ENCODE measurements at regions not wholly inside any gene's neighbourhood (a gene's known extent, or its start where the extent isn't known, plus 50 kb on each side); places are given as distances from the start of the nearest gene placed in this dataset.

DNA sequence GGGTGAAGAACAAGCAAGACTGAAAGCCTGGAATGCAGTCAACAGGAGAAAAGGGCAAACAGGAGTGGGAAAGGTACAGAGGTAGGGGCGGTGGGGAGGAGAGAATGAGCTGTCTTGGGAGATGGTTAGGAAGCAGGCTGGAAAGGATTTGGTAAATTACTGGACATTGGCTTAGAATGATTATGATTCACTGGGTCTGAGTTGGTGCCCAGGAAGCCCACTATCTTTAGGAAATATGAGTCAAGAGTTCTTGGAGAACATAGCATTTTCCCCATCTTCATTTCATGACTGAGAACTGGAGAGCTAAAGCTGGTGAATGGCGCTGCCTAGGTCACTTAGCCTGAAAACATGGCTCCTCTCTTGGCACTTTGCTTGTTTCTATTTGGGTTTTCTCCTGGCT is 74.7 kb upstream of the C3orf80 start:
- H3K56ac ChIP-seq (replicated peaks; ENCODE audit: insufficient read length, low read depth, low read length) = no peak overlapping the region
- H2BK120ac ChIP-seq (replicated peaks; ENCODE audit: low read depth, low read length) = no peak overlapping the region
- no peak overlapping the region for H2BK20ac ChIP-seq (ENCODE audit: low read length)
- no peak overlapping the region for H3K4ac ChIP-seq (replicated peaks; ENCODE audit: insufficient read length, low read depth, low read length)
- 0 out of 2 replicates have a peak overlapping the region, but pooled peaks have one; percentile 6 for H2AFZ ChIP-seq (ENCODE audit: low read length)
- ChIA-PET POLR2A (ENCODE audit: partially characterized antibody) (interaction anchor here (1.7 kb wide), 1 partner anchor 17 kb away, joined by 3 read pairs; no protein-coding TSS in a partner anchor), CTCF (ENCODE audit: partially characterized antibody) (no interaction called here)
- H3K18ac ChIP-seq (ENCODE audit: extremely low read depth, low read length) = no peak overlapping the region
- no peaks in the 10 kb centered on the region for H3K36me3 ChIP-seq (ENCODE audit: control insufficient read depth in 2 of 4, insufficient read depth in 4 of 4, low read length in 3 of 4)
- no peaks in the 10 kb centered on the region for H3K79me2 ChIP-seq (ENCODE audit: control insufficient read depth in 1 of 2, insufficient read depth in 2 of 2, low read length in 2 of 2)
- H3K23ac ChIP-seq (ENCODE audit: insufficient read length) = no peak overlapping the region
- 85% methylated on average over 2 of the region's 2 CpGs; no CpG with 5 or more reads in 1 of the 2 experiments for WGBS, 2 experiments (ENCODE audit: extremely low coverage in 1 of 2, insufficient coverage in 1 of 2, insufficient read length in 1 of 2, insufficient replicate concordance in 2 of 2, low coverage in 1 of 2, low lambda C conversion rate in 2 of 2, missing lambda C conversion rate in 1 of 2)
- no peak overlapping the region for H3K9ac ChIP-seq (replicated peaks in 1 of 4; ENCODE audit: extremely low read depth in 1 of 4, low read depth in 3 of 4, low read length in 3 of 4)
- no peak overlapping the region for H4K8ac ChIP-seq (ENCODE audit: extremely low read depth, insufficient read depth, low read length)
- H4K20me1 ChIP-seq (replicated peaks in 1 of 2; ENCODE audit: control insufficient read depth in 1 of 2, insufficient read depth in 2 of 2, low read length in 2 of 2) = no peaks in the 10 kb centered on the region
- H4K91ac ChIP-seq (replicated peaks; ENCODE audit: insufficient read length, low read length) = no peak overlapping the region
- FAIRE-seq = no peak
- no peak overlapping the region for H3K4me2 ChIP-seq (ENCODE audit: insufficient read depth in 1 of 2, low read depth in 2 of 2, low read length in 2 of 2)
- no peaks in the 10 kb centered on the region for H3K4me1 ChIP-seq (replicated peaks in 1 of 4; ENCODE audit: control insufficient read depth in 3 of 4, insufficient read depth in 4 of 4, low read length in 3 of 4)
- H3K79me1 ChIP-seq (ENCODE audit: low read depth, low read length) = no peaks in the 10 kb centered on the region
- H2BK15ac ChIP-seq (ENCODE audit: low read length) = no peak overlapping the region
- no peak overlapping the region for H3K14ac ChIP-seq (ENCODE audit: insufficient read length)
- no peak for DNase-seq (ENCODE audit: low read depth in 1 of 2, low spot score in 2 of 2)
- no peak overlapping the region for H3K4me3 ChIP-seq (ENCODE audit: extremely low read depth in 1 of 4, insufficient read depth in 2 of 4, low read depth in 3 of 4, low read length in 4 of 4)
- no peaks in the 10 kb centered on the region for H3K23me2 ChIP-seq (ENCODE audit: low read depth, low read length)
- no peaks in the 10 kb centered on the region for H3K9me3 ChIP-seq (ENCODE audit: insufficient read depth in 2 of 2, low read depth in 1 of 2, low read length in 1 of 2)
- no peak overlapping the region for H4K5ac ChIP-seq (ENCODE audit: insufficient read length, low read depth, low read length)
- H2AK5ac ChIP-seq (ENCODE audit: low read depth, low read length) = no peak overlapping the region
- TF ChIP-seq TCF12 (IDR thresholded peaks at IDR 0.05; ENCODE audit: low read depth, low read length) (no peak), SP1 (IDR thresholded peaks at IDR 0.05; ENCODE audit: low read depth, low read length) (no peak), KDM4A (IDR thresholded peaks at IDR 0.05; ENCODE audit: low read depth, low read length, severe bottlenecking) (no peak)
- H3K27ac ChIP-seq (ENCODE audit: low read depth, low read length) = no peak overlapping the region; the same call in 1 of the 2 replicates
- H2BK5ac ChIP-seq (ENCODE audit: low read depth, low read length) = no peak overlapping the region
- H2BK12ac ChIP-seq (ENCODE audit: low read depth, low read length) = no peak overlapping the region
- H3K27me3 ChIP-seq (replicated peaks in 1 of 4; ENCODE audit: control insufficient read depth in 3 of 4, extremely low read depth in 1 of 4, insufficient read depth in 3 of 4, low read length in 3 of 4) = no peaks in the 10 kb centered on the region

All from H1 (cell line).